GM12801 (cell line): ENCODE measurements at regions not wholly inside any gene's neighbourhood (a gene's known extent, or its start where the extent isn't known, plus 50 kb on each side); places are given as distances from the start of the nearest gene placed in this dataset.

Source experiments
- CTCF ChIP-seq: IDR thresholded peaks from one replicate; pipeline ENCODE4 v1.5.1; 2011; ENCODE audit warnings: control low read depth; ENCODE audit not compliant: insufficient read length; ENCODE audit errors: extremely low read depth

GRCh38 chr2:8171608-8172007 lies 510.2 kb upstream of the ID2 start:
- TF ChIP-seq CTCF = no peak

GRCh38 chr2:8172661-8173060 lies 509.2 kb upstream of the ID2 start:
- TF ChIP-seq CTCF = no peak

GRCh38 chr2:8174641-8175257 lies 507.1 kb upstream of the ID2 start:
- no peak for TF ChIP-seq CTCF

- no peak for TF ChIP-seq CTCF
These were observed 505.0 kb upstream of the ID2 start for GRCh38 chr2:8176887-8177286.

GRCh38 chr2:8177566-8177965 lies 504.3 kb upstream of the ID2 start:
- no peak for TF ChIP-seq CTCF

- no peak for TF ChIP-seq CTCF
These were observed 502.9 kb upstream of the ID2 start for GRCh38 chr2:8178911-8179310.

GRCh38 chr2:8189316-8189715 lies 492.5 kb upstream of the ID2 start:
- no peak for TF ChIP-seq CTCF
